IPS DF 4.7 (cell line): ENCODE measurements at regions not wholly inside any gene's neighbourhood (a gene's known extent, or its start where the extent isn't known, plus 50 kb on each side); places are given as distances from the start of the nearest gene placed in this dataset.

Source experiments
- DNase-seq: peaks from one replicate; pipeline ENCODE4 v3.0.0-alpha.2; 2013; ENCODE audit warnings: low spot score; ENCODE audit errors: extremely low read depth

DNA sequence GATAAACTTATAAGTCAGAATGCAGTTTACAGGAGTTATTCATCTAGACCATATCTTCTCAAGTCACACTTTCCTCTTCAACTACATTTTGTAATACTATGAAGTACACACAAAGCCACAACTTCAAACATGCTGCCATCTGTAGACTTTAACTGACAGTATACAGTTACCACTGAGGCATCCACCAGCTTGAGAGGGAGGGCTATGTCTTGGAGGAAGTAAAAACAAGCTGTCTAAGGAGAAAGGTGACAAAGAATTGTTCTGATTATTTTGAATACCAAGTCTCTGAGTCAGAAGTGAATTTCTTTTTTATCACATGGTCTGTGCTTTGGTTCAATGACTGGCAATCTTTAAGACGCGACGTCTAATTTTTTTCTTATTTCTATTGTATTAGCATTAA, 97.6 kb upstream of the CDH10 start:
- no peak for DNase-seq

DNA sequence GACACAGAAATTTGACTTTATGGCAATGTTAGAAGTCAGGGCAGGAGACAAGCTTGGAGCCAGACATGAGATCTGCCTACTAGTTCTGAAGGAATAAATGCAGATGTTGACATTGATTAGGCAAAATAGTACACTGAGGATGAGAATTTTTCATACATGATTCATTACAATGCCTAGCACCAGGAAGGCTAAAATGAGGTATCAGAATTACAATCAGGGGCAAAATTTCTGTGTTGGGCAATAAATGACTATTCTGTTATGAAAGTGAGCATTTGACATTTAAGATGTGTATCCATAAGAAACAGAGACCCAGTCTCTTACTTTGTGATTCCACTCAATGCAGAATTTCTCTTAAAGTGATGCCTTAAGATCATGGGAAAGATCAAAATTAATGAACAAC, 92.4 kb upstream of the CDH10 start:
- DNase-seq: no peak

DNA sequence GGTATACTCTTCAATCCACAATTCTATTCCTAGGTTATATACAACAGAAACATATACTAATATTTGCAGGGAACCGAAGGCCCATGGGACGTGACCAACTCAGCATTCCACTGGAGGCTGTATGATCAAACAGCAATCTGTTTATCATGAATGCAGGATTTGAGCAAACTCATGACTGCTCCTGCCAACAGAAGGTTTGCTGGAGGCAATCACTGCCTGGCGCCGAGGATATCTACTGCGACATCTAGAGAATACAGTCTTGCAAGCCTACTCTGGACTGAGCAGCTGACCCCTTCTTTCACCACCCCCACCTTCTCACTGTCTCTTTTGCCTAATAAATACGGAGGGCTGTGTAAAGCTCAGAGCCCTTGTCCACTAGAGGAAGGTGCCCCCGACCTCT, 90.5 kb upstream of the CDH10 start:
- no peak for DNase-seq

DNA sequence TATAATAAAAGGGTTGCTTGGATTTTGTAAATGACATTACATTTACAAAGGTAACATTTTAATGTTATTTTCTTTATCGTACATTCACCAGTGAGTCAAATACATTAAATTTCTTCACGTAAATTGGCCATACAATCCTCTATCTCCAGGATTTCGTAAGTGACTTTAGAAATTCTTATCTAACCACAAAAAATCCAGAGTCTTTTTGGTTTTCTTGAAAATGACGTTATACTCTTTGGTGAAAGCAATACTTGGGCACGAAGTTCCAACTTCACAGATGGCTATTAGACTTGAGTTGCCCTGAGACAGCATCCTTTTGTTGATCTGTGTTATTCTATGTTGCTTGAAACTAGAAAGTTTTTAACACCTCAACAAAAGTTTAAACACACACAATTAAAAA, 87.4 kb upstream of the CDH10 start:
- DNase-seq: no peak

DNA sequence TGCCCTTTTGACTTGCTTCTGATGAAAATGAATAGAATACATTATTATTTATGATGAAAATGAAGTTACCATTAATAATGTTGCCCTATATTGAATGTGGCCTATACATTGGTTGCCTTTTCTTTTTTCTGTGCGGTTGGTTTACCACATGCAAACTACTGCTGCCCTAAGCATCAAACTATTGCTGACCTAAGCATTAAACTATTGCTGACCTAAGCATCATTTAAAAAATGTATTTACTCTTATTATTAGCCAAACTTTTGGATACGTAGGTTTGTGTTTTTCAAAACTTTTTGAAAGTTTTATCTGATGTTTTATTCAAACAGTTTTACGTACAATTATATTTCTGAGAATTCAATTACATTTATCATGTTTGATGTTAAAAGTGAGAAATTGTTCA, 76.0 kb upstream of the CDH10 start:
- DNase-seq: no peak

DNA sequence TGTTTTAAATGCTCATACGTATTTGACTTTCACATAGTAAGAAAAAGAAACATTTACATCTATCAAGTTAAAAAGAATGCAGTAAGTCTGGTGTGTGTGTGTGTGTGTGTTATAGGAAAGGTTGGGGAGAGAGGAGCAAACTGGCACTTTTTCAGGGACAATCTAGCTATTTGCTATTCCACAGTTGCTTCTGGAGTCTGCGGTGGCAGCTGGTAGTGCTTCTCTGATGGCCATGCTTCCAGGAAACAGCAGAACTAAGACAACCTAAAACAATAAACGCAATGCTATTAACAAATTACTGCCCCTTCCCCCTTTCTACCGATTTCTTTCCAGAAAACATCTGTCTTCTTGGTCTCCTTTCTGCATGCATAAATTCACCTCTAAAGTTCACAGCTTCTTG, 70.0 kb upstream of the CDH10 start:
- DNase-seq: no peak

DNA sequence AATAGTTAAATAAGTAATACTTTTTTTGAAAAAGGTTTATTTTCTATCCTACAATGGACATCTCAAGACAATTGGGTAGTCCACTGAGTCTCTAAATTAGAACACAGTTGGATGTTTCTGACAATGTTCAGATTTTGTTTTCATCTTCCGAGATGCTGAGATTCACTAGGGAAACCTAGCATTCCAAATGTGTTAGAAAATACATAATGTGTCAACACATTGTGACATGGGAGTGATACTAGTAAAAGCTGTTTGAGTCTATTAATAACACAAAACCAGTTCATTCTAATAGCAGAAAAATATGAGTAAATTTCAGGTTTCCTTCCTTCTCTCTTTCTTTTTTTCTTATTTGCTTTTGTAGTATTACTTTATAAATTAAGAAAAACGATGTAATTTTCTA, 68.2 kb upstream of the CDH10 start:
- DNase-seq: no peak

DNA sequence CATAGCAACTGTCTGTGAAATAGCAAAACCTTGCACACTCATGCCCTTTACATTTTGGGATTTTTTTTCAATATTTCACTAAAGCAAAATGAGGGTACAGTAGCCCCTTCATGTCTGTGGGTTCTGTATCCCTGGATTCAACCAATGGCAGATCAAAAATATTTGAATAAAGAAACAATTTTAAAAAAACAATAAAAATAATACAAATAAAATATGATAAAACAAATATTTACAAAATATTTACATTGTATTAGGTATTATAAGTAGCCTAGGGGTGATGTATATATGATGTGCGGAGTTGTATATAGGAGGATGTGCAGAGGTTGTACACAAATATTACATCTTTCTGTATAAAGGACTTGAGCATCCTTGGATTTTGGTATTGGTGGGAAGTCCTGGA, 67.3 kb upstream of the CDH10 start:
- DNase-seq: no peak

DNA sequence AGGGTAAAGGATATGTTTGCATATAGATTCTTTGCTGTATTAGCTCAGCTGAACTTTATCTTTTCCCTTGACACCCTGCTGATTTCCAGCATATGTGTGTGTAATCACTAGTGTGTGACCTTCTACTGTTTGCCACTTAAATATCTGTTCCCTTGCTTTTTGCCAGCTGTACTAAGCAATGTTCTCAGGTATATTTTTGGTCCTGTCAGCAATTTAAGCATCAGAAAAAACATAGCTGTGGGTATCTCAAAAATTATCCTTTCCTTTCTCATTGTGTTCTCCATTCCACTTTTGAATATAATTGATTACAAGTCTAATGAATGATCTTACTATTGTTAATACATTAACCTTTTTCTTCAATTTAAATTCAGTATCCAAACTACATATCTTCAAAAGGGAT, 59.2 kb upstream of the CDH10 start:
- no peak for DNase-seq
